NCI-H1930 (cell line): ENCODE measurements at regions not wholly inside any gene's neighbourhood (a gene's known extent, or its start where the extent isn't known, plus 50 kb on each side); places are given as distances from the start of the nearest gene placed in this dataset.
"Not testable (repeated sequence)": the region's sequence is repeated elsewhere in the genome, so short reads cannot be mapped to it uniquely, and the experiment has no call there.

Experiments used
- DNase-seq, 2 experiments: peaks; one replicate each; lab custom pipeline; 2025; lab: John Stamatoyannopoulos, UW

- no peak for DNase-seq
Measured at GRCh38 chr21:15311510-15311909, 246.7 kb upstream of the NRIP1 start.

GRCh38 chr21:15317034-15317433, 252.2 kb upstream of the NRIP1 start:
- DNase-seq: not testable (repeated sequence)

- no peak for DNase-seq
Measured at GRCh38 chr21:15319727-15320126, 254.9 kb upstream of the NRIP1 start.

GRCh38 chr21:15324542-15324941, 259.7 kb upstream of the NRIP1 start:
- DNase-seq: no peak

GRCh38 chr21:15326032-15326867, 261.4 kb upstream of the NRIP1 start:
- DNase-seq: no peak

- DNase-seq: no peak
Measured at GRCh38 chr21:15327637-15328265, 263.0 kb upstream of the NRIP1 start.

GRCh38 chr21:15329191-15329590, 264.4 kb upstream of the NRIP1 start:
- no peak for DNase-seq

- no peak for DNase-seq
Measured at GRCh38 chr21:15330872-15331271, 266.1 kb upstream of the NRIP1 start.

- DNase-seq: no peak
Measured at GRCh38 chr21:15332572-15332971, 267.8 kb upstream of the NRIP1 start.

GRCh38 chr21:15333136-15333710, 268.4 kb upstream of the NRIP1 start:
- DNase-seq: no peak

GRCh38 chr21:15333951-15334350, 269.2 kb upstream of the NRIP1 start:
- DNase-seq: no peak

- DNase-seq: no peak
Measured at GRCh38 chr21:15343066-15343465, 278.3 kb upstream of the NRIP1 start.

- no peak for DNase-seq
Measured at GRCh38 chr21:15352009-15352408, 287.2 kb upstream of the NRIP1 start.

GRCh38 chr21:15353546-15353945, 288.7 kb upstream of the NRIP1 start:
- DNase-seq: no peak

- DNase-seq: no peak
Measured at GRCh38 chr21:15354516-15354915, 289.7 kb upstream of the NRIP1 start.

- no peak for DNase-seq
Measured at GRCh38 chr21:15355066-15355465, 290.3 kb upstream of the NRIP1 start.

GRCh38 chr21:15359251-15359650, 294.5 kb upstream of the NRIP1 start:
- DNase-seq: no peak

GRCh38 chr21:15362458-15362857, 297.7 kb upstream of the NRIP1 start:
- DNase-seq: no peak

GRCh38 chr21:15363921-15364320, 299.1 kb upstream of the NRIP1 start:
- no peak for DNase-seq

- no peak for DNase-seq
Measured at GRCh38 chr21:15365751-15366392, 301.1 kb upstream of the NRIP1 start.

- DNase-seq: no peak
Measured at GRCh38 chr21:15366555-15366954, 301.8 kb upstream of the NRIP1 start.

GRCh38 chr21:15367061-15367626, 302.3 kb upstream of the NRIP1 start:
- DNase-seq: no peak
